NCI-H345 treated with DMSO at 0.1 percent for 48 hours (cell line): ENCODE measurements at regions not wholly inside any gene's neighbourhood (a gene's known extent, or its start where the extent isn't known, plus 50 kb on each side); places are given as distances from the start of the nearest gene placed in this dataset.

Source experiments
- DNase-seq: peaks from one replicate; lab custom pipeline; 2025; ENCODE audit not compliant: unreplicated experiment; lab: John Stamatoyannopoulos, UW

GRCh38 chr18:67926929-67927864 is 410.7 kb upstream of the DSEL start:
- DNase-seq = no peak

- no peak for DNase-seq
Observed at GRCh38 chr18:67924656-67925055, 408.1 kb upstream of the DSEL start.

DNA sequence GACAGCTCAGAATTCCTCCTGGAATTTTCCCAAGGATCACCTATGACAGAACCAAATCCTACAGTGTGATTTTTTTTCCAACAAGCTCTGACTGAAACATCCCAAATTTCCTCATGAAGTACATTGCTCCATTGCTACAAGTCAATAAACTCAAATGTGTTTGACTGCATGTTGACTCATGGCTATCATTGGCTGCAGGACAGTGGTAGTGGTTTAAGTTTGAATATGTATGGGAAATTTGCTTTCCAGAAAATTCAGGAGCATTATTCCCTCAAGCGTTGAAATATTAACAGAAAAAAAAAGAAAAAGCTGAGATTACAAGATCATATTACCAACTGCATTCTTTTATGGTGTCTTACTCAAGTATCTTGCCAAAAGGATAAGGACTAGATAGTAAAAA is 402.8 kb upstream of the DSEL start:
- DNase-seq = no peak

- DNase-seq = peak; percentile 9
Observed at GRCh38 chr18:67916097-67916496, 399.6 kb upstream of the DSEL start.

DNA sequence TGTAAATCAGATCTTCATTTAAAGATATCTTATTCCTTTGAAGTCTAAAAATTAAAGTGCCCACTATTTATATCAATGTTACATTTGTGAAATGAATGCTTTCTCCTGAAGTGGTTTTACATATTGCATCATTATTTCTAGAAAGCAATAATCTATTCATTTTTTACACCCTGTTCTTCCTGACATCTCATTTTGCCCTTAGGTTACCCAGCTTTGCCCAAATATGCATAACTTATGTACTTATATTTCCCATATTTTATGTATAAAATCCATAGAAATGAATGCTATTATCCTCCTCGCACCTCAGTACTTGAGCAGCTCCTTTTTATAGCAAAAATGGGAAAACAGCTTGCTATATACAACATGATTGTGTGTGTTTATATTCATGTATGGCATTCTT is 396.5 kb upstream of the DSEL start:
- DNase-seq = no peak

GRCh38 chr18:67901573-67901972 is 385.1 kb upstream of the DSEL start:
- no peak for DNase-seq

GRCh38 chr18:67896451-67896850 is 379.9 kb upstream of the DSEL start:
- no peak for DNase-seq

DNA sequence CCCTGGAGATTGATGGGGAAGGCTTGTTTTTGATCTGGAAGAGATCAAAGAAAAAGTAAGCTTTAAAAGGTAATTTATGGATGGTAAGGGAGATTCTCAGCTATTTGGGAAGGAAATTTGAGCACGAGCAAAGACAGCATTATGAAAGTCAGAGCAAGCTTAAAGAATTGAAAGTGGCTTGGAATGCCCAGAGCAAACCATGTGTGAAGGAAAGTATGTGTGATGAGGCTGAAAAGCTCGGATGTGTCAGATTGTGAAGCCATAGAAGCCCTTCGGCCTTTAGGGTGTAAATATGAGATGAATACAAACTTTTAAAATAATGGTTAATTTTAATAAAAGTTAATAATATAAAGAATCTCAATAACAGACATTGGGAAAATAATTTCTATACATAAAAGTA is 377.4 kb upstream of the DSEL start:
- no peak for DNase-seq

DNA sequence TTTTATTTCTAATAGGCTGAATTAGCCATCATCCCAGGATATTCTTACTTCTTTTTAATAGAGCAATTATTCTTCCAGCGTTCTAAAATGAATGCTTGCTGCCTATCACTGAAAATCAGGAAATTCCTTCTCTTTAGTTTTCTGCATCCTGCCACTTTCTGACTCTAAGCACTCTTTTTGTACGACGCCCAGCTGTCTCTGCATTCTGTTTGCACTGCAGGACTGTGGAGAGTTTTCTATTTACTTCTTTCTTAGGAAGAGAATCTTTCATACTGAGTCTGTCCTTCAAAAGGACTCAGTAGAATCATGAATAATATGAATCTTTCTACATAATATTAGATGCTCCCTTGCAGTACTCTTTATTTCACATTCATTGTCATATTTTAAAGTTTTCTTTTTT is 360.4 kb upstream of the DSEL start:
- no peak for DNase-seq

DNA sequence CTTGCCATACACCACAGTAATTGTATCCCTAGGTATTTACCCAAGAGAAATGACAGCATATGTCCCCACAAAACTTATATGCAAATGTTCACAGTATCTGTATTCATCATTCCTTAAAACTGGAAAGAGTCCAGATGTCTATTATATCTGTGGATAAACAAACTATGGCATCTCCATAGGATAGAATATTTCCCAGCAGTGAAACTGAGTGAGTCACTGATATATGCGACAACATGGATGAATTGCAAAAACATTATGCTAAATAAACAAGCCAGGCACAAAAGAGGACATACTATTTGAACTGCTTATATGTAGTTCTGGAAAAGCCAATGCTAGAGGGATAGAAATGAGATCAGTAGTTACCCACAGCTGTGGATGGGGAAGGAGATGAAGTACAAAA is 359.4 kb upstream of the DSEL start:
- no peak for DNase-seq

DNA sequence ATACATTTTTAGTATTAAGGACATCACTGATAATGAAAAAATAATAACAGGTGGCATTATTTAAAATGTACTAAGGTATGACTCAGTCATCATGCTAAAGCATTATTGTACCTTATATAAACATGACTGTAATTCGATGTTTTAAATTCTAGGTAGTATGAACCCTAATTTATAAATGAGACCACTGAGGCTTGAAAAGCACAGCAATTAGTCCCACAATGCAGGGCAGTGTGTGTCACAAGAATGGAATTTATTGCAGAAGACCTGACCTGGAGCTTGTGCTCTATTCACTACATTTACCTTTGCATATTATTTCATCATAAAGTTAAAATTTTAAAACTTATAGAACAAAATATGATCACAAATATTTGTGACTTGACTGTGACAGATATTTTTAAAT is 358.5 kb upstream of the DSEL start:
- DNase-seq = no peak

DNA sequence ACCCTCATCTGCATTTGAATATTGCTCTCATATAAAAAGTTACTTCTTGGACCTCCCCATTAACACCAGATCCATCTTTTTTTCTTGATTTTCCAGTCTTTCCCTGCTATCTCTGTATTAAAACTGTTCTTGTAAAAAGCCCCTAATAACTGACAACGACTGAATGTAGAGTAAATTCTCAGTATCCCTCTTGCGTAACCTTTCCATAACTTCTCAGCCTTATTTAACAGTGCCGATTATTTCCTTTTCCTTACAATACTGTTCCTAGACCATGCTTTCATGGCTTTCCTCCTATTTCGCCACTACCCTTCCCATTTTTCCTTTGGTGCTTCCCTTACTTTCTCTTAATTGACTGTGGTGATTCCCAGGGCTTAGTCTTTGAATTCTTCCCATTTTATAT is 348.9 kb upstream of the DSEL start:
- no peak for DNase-seq

GRCh38 chr18:67864677-67865340 is 348.3 kb upstream of the DSEL start:
- DNase-seq = no peak

DNA sequence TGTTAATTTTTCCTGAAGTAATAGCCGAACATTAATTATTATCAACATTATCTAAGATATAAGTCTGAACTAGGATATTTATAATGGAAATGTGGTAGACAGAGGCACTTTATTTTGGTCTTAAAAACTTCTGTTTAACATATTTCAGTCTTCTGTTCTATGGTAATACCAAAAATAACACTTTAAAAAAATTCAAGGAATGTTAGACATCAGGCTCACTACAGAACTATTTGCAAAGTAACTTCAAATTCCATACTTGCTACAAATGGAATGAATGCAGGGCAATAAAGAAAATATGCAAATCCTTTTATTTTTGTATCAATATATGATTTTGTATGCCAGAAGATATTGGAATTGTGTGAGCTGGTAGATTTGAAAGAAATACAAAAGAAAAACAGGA is 345.5 kb upstream of the DSEL start:
- no peak for DNase-seq

DNA sequence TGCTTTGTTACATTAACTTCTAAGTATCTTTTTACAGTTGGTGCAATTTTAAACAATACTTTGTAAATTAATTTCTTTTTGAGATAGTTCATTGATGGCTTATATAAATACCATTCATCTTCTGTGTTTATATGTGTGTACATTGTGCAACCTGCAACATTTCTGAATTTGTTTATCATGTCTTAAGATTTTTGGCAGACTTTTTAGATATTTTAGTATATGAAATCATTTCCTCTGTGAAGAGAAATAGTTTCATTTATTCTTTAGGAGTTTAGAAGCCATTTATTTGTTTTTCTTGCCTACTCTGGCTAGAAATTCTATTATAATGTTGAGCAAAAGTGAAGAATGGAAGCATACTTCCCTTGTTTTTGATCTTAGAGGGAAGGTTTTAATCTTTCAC is 337.8 kb upstream of the DSEL start:
- DNase-seq = no peak

DNA sequence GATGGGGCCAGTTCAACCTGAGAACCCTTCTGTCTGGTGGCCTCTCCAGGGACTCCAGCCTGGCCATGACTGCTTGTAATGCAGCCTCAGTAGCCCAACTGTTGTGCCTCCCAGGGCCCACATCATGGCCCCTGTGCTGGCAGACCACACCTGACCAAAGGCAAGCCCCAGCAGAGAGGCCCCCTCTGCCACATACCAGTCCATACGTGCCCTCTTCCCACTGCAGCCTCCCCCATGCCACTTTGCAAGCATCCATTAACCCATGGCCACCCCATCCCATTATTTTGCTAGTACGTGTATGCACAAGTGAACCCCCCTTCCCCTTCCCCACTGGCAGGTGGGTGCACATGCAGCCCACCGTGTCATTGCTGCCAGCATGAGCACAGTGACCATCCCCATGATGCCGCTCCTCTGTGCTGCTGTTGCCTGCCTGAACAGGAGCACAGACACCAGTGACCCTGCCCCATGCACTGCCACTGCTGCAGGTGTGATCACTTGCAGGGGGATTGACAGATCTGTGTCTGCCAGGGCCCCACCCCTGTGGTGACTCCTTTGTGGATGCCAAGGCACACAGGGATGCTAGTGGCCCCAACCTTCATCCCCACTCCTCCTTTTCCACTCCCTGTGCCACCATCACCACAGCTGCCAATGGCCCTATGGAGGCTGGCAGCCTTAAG is 330.0 kb upstream of the DSEL start:
- no peak for DNase-seq

DNA sequence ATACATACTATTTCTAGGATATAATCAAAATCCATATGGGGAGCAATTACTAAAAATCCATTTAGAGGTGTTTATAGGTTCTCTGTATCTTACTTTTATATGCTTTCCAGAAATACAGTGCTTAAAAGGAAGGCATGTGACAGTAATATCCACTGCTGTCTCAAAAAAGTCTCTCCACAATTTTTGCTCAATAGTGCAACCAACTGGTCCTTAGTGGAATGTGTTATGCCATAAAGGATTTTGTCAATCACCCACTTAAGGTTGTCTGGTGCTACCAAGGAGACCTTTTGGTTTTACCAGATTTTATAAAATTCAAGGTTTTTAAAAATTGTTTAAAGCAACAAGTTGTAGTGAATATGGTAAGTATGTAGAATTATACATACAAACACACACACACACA is 328.5 kb upstream of the DSEL start:
- no peak for DNase-seq

GRCh38 chr18:67840379-67840778 is 323.9 kb upstream of the DSEL start:
- no peak for DNase-seq

GRCh38 chr18:67818432-67818831 is 301.9 kb upstream of the DSEL start:
- no peak for DNase-seq

DNA sequence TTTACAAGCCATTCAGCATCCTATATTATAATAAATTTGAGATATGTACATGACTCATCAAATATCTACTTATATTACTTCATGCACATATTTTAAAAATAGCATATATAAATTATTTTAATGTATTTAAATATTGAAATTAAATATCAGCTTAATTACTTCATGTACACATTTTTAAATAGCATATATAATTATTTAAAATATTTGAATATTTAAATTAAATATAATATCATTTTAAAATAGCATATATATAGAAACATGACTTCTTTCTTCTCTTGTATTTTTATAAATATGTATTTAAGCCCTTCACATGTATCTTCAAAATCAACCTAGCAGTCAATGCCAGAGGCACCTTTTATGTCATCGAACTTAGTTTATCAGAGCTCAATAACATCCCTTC is 298.8 kb upstream of the DSEL start:
- no peak for DNase-seq

- no peak for DNase-seq
Observed at GRCh38 chr18:67813380-67814028, 297.0 kb upstream of the DSEL start.
